GM19240 (cell line): ENCODE measurements at regions not wholly inside any gene's neighbourhood (a gene's known extent, or its start where the extent isn't known, plus 50 kb on each side); places are given as distances from the start of the nearest gene placed in this dataset.

Experiments
- DNase-seq: peaks from one replicate; pipeline ENCODE4 v3.0.0; 2011; ENCODE audit warnings: low spot score; ENCODE audit not compliant: insufficient read length

DNA sequence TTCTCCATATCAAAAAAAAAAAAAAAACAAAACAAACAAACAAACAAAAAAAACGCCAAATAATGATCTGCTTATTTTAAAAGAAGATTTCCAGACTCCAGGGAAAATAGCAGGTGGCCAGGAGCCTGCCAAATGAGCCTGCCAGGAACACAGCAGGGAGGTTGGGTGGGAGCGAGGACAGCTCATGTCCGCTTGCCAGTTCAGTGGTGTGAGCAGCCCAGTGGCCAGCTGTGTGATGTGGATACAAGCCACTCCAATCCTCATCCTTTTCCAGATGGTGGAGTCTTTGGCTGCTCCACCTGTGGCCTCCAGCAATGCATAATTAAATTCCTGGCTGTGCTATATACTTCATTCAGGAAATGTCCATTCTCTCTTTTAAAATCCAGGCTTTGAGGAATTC lies 1025.1 kb upstream of the C9orf72 start:
- no peak for DNase-seq

- DNase-seq, result no peak
Measured at GRCh38 chr9:28600226-28600625, 1026.9 kb upstream of the C9orf72 start.

DNA sequence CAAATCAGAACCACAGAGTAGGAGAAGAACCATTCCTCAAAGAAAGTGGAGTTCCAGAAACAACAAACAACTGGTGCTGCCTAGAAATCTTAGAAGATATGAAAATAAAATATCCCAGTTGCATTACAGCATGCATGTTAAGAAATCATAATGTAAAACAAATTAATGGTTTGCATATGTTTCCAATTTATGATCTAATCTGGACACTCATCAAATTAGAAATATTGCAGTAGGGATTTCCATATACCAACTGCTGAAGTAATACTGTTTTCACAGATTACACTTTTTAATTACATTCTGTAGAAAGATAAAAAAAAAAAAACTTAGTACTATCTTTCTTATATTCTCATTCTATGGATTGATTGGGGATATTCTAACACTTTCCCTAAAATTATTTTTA lies 1034.6 kb upstream of the C9orf72 start:
- no peak for DNase-seq

GRCh38 chr9:28610339-28610738 lies 1037.1 kb upstream of the C9orf72 start:
- no peak for DNase-seq

DNA sequence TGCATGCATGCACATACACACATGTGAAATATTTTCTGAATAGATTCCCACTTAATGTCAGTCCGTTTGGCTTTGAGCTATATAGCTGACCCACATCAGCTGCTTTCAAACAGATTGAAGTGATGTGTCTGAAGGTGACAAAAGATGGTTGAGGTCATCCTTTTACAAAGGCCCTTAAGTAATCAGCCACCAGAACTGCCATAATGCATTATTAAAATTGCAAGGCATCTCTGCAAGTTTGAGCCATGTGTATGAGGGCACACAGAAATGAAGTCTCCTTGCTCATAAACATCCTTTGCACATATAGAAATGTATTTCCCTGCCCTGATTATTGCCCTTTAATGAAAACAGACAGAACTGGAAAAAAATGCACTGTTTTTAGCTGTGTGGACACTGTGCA lies 1043.0 kb upstream of the C9orf72 start:
- no peak for DNase-seq

GRCh38 chr9:28620011-28620410 lies 1046.7 kb upstream of the C9orf72 start:
- DNase-seq, result no peak

- DNase-seq, result no peak
Measured at GRCh38 chr9:28620661-28621060, 1047.4 kb upstream of the C9orf72 start.

GRCh38 chr9:28624771-28625170 lies 1051.5 kb upstream of the C9orf72 start:
- DNase-seq, result no peak

DNA sequence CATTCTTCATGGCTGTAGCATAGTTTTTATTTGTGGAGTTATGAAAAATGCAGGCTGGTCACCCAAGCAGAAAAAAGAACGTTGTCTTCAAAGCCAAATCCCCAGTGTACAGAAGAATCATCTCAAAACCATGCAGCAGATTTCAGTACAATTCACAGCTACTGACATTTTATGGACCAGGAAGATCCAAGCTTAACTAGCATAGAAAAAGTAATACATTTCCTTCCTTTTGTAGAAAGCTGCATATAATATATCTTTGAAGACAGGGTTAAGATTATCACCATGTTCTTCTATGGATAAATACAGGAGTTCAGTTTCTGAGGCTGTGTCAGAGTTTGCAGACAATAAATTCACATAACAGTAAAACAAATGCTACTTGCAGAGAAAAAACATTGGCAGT lies 1054.8 kb upstream of the C9orf72 start:
- no peak for DNase-seq

GRCh38 chr9:28648723-28649122 lies 1075.4 kb upstream of the C9orf72 start:
- DNase-seq, result no peak

DNA sequence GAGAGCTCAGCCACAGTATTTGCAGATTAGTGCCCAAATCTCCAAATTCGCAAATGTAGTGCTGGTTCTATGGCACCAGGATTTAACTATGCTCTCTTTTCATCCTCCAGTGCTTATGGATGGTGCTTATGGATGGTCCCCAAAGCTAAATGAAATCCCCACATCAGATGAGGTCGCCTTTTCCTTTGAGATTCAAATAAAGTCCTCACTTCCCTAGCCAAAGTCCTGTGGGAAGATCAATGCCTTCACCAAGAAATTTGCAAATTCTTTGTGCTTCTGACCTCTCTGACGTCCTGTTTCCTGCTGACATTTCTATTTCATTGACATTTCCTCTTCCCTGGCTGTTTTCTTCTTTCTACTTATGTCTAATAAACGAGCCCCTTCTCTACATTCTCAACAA lies 1077.0 kb upstream of the C9orf72 start:
- DNase-seq, result no peak

GRCh38 chr9:28651050-28651722 lies 1077.9 kb upstream of the C9orf72 start:
- DNase-seq, result no peak

GRCh38 chr9:28653216-28653615 lies 1079.9 kb upstream of the C9orf72 start:
- no peak for DNase-seq

DNA sequence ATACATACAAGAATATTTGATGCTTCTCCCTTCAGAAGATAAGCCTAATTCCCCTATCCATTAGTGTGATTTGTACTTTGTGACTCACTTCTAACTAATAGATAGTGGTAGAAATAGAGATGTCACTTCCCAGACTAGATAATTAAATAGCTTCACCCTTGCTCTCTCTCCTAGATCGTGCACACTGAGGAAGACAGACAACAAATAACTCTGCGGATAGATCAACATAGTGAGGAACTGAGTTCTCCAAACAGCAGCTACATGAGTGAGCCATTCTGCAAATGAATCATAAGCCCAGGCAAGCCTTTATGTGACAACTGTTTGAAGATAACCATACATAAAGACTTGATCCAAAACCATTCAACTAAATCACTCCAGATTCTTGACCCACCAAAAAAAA lies 1083.4 kb upstream of the C9orf72 start:
- no peak for DNase-seq

DNA sequence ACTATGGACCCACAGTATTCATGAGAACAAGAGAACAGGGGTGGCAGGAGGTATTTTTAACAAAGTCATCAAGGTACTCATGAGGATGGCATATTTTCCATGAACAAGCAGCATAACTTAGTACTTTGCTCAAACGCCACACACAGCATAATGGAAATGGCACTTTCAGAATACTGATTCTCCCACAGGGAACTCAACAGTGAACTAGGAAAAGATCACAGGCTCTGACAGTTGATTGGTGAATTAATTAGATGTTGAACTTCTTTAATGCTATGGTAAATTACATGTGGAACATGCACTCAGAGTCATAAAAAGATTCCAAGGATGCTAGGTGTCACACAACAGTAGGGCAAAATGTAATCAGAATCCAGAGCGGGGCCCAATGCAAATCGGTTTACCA lies 1088.6 kb upstream of the C9orf72 start:
- no peak for DNase-seq

GRCh38 chr9:28662675-28663074 lies 1089.4 kb upstream of the C9orf72 start:
- DNase-seq, result no peak

GRCh38 chr9:28668158-28668557 lies 1094.9 kb upstream of the C9orf72 start:
- DNase-seq, result no peak

DNA sequence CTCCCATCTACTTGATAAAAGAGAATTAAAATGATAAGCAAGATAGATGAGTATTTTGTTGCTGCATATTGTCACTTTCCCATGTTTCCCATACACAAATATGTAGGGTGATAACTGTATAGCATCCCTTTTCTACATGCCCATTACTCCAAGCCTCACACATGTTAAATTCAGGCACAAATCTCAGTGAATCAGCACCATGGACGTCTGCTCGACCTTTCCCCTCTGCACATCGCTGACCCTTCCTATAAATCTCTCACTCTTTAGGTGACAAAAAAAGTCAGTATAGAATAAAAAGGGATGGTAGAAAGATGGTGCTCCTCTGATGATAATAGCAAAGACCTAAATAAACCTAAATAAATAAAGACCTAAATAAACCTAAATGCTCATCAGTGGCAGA lies 1097.7 kb upstream of the C9orf72 start:
- DNase-seq, result no peak

DNA sequence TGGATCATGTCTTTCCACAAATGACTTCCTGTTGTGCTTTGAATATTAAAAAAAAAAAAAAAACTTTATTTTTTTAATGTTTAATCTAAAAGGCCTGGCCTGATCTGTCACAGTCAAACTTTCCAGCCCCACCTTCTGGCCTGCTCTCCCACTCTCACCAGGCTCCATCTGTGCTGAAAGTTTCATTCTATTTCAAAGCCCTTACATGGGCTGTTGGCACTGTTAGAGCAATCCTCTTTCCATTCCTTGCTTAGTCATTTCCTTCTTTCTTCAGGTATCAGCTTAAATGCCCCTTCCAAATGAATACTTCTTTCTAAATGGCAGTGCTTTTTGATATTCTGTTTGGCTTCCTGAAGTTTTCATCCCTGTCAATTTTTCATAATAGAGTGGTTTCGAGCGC lies 1104.8 kb upstream of the C9orf72 start:
- no peak for DNase-seq

- DNase-seq, result no peak
Measured at GRCh38 chr9:28688172-28688571, 1114.9 kb upstream of the C9orf72 start.

- DNase-seq, result no peak
Measured at GRCh38 chr9:28692012-28692411, 1118.7 kb upstream of the C9orf72 start.

DNA sequence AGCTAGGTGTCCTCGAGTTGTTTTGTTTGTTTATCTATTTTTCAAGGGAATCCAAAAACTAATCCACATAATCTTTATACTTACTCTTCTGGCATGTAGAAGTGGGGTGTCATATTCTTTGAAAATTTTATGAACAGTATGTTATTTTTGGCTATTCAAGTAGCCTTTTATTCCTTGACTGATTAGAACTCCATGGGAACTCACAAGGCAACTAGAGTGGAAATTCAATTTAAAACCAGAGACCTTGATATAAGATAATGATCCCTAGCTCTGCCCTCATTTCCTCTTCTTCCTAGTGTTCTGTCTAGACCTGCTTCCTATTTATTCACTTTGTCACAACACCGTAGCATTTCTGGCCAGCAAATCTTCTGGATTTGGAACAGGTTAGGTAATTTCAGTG lies 1123.7 kb upstream of the C9orf72 start:
- DNase-seq, result no peak

DNA sequence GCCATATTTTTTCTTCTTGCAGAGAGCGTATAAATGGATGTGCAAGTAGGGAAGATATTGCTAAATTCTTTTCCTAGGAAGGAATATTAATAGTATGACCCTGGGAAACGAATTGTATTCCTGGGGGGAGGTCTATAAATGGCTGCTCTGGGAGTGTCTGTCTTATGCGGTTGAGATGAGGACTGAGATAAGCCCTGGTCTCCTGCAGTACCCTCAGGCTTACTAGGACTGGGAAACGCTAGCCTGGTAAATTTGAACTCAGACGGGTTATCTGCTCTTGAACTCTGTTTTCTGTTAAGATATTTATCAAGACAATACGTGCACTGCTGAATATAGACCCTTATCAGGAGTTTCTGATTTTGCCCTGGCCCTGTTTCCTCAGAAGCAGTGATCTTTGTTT lies 1126.4 kb upstream of the C9orf72 start:
- DNase-seq, result no peak

DNA sequence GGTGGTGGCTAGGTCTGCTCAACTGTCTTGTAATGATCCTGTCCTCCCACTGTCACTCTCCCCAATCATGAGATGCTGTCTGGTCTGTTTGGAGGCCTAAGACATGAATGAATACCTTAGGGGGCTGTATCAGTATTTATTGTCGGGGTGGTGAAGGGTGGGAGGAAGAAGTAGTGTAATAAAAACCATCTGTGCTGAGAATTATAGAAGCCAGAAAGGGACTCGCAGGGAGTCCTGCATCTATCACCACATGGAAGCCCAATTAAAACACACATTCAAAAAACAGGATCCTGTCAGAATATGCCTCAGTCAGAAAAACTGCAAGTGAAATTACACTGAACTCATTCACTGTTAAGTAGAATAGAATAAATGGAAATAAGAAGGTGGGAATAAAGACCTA lies 1134.3 kb upstream of the C9orf72 start:
- no peak for DNase-seq
